HepG2 (cell line): ENCODE measurements at regions not wholly inside any gene's neighbourhood (a gene's known extent, or its start where the extent isn't known, plus 50 kb on each side); places are given as distances from the start of the nearest gene placed in this dataset.

Experiments used
- ATAC-seq: fragments of 200-7000 bp; cut with Tn5 transposase; 3 replicates; pipeline ENCODE4 v1.9.1; 2020; ENCODE audit warnings: mild to moderate bottlenecking, moderate library complexity
- BruUV-seq: library from RNA; stranded (reverse); fragments of 400-500 nt; replicated peaks from 2 replicates; lab custom pipeline; 2021; lab: Mats Ljungman, UMichigan
- CTCF ChIA-PET: fragments of 300-600 bp; formaldehyde crosslinking; extraction: SDS; loops from one replicate; lab custom pipeline; 2021; ENCODE audit warnings: low total read pairs, inconsistent platforms, low intra/inter-chr PET ratio; lab: Yijun Ruan, JAX
- POLR2A ChIA-PET: fragments of 350-600 bp; sonication (Branson Sonifier 250); formaldehyde crosslinking; loops from one replicate; lab custom pipeline; 2020; ENCODE audit warnings: antibody characterized with exemption, inconsistent platforms; lab: Yijun Ruan, JAX
- DNase-seq: peaks from one replicate; pipeline ENCODE4 v3.0.0-alpha.2; 2015; ENCODE audit warnings: low spot score
- FAIRE-seq: peaks from 3 replicates; lab custom pipeline; 2011; peaks lifted over from hg19 to GRCh38; lab: Jason Lieb, UNC
- H2AFZ ChIP-seq: one replicate; pipeline ENCODE4 v1.6.1; 2011; ENCODE audit warnings: low read length, inconsistent platforms
- H3K27ac ChIP-seq: fragments of 300-600 bp; 3 replicates; pipeline ENCODE4 v1.8.0; 2011; ENCODE audit warnings: mixed run types, mild to moderate bottlenecking, mixed read lengths, low read length, inconsistent platforms; ENCODE audit not compliant: insufficient read depth; ENCODE audit errors: extremely low read length
- H3K27me3 ChIP-seq, 2 experiments: fragments of 200-600 bp in 1 of 2; 2 replicates in 1 of 2; 3 replicates in 1 of 2; pipeline versions ENCODE4 v1.6.0 to v1.8.0; 2011; ENCODE audit warnings: low read length in 2 of 2, mild to moderate bottlenecking in 2 of 2, moderate library complexity in 2 of 2, inconsistent platforms in 1 of 2; ENCODE audit not compliant: insufficient read depth in 2 of 2, control insufficient read depth in 1 of 2
- H3K36me3 ChIP-seq, 2 experiments: fragments of 200-600 bp in 1 of 2; replicated peaks in 1 of 2; 2 replicates in 1 of 2; 3 replicates in 1 of 2; pipeline versions ENCODE4 v1.5.1 to v1.8.0; 2011; ENCODE audit warnings: low read length in 2 of 2, inconsistent platforms in 1 of 2; ENCODE audit not compliant: insufficient read depth in 2 of 2, control insufficient read depth in 1 of 2
- H3K4me1 ChIP-seq: 2 replicates; pipeline ENCODE4 v1.5.1; 2012; ENCODE audit warnings: low read length, inconsistent platforms; ENCODE audit not compliant: insufficient read depth
- H3K4me2 ChIP-seq: 2 replicates; pipeline ENCODE4 v1.6.0; 2011; ENCODE audit warnings: low read depth, low read length, inconsistent platforms
- H3K4me3 ChIP-seq, 3 experiments: fragments of 200-600 bp in 1 of 3; sonication (generic), shearing (Covaris generic) in 1 of 3; replicated peaks in 1 of 3; 2 replicates each; pipeline ENCODE4 v1.5.1; 2011 to 2016; ENCODE audit warnings: low read length in 3 of 3, inconsistent platforms in 2 of 3, low read depth in 2 of 3, mild to moderate bottlenecking in 2 of 3, control low read depth in 1 of 3, mixed read lengths in 1 of 3; ENCODE audit not compliant: insufficient read depth in 1 of 3
- H3K79me2 ChIP-seq: one replicate; pipeline ENCODE4 v1.6.1; 2011; ENCODE audit warnings: low read length, inconsistent platforms; ENCODE audit not compliant: insufficient read depth
- H3K9ac ChIP-seq: 2 replicates; pipeline ENCODE4 v1.6.0; 2011; ENCODE audit warnings: mild to moderate bottlenecking, low read depth, low read length, inconsistent platforms; ENCODE audit not compliant: insufficient read depth
- H3K9me3 ChIP-seq: 2 replicates; pipeline ENCODE4 v1.5.1; 2012; ENCODE audit warnings: mild to moderate bottlenecking, low read length
- H4K20me1 ChIP-seq: 2 replicates; pipeline ENCODE4 v1.6.0; 2011; ENCODE audit warnings: inconsistent platforms, mild to moderate bottlenecking, low read length, moderate library complexity; ENCODE audit not compliant: insufficient read depth
- FOSL2 ChIP-seq: sonication (generic); formaldehyde crosslinking; IDR thresholded peaks from 2 replicates; pipeline ENCODE4 v1.4.0; 2020; ENCODE audit warnings: missing genetic modification reagents
- GABPA ChIP-seq, 2 experiments: IDR thresholded peaks; 2 replicates each; pipeline ENCODE4 v1.6.1; 2011 to 2016; ENCODE audit warnings: low read depth in 2 of 2, low read length in 1 of 2, missing biosample characterization in 1 of 2, missing genetic modification characterization in 1 of 2
- GABPB1 ChIP-seq: IDR thresholded peaks from 2 replicates; pipeline ENCODE4 v1.6.1; 2016; ENCODE audit warnings: mild to moderate bottlenecking, missing genetic modification reagents, moderate library complexity, missing compliant biosample characterization
- MAFF ChIP-seq: IDR thresholded peaks from 2 replicates; pipeline ENCODE4 v1.6.1; 2011; ENCODE audit warnings: low read depth, low read length, improper control_type of control experiment
- MAFK ChIP-seq, 2 experiments: IDR thresholded peaks in 1 of 2; conservative IDR thresholded peaks in 1 of 2; 2 replicates each; pipeline ENCODE4 v1.6.1; 2011; ENCODE audit warnings: improper control_type of control experiment in 2 of 2, low read length in 2 of 2
- ZNF569 ChIP-seq: sonication (generic); formaldehyde crosslinking; IDR thresholded peaks from 2 replicates; pipeline ENCODE4 v1.5.0; 2020; ENCODE audit warnings: mild to moderate bottlenecking, missing genetic modification reagents, moderate library complexity, borderline replicate concordance
- WGBS: methylation state at CpG from one replicate; pipeline ENCODE4 v1.1.6; 2017; ENCODE audit warnings: low lambda C conversion rate; 5-methylcytosine and 5-hydroxymethylcytosine counted together
- in situ Hi-C: cut with HindIII; loops from 2 replicates; pipeline ENCODE4 v1.10.0; 2017; ENCODE audit warnings: low pct_unique_long_range_greater_than_20kb; ENCODE audit not compliant: extremely low pct_ligation_motif_present
- intact Hi-C: fragments of 100-400 bp; cut with micrococcal nuclease; formaldehyde crosslinking; loops from one replicate; pipeline ENCODE4 v1.10.0; 2022; ENCODE audit not compliant: unreplicated experiment

DNA sequence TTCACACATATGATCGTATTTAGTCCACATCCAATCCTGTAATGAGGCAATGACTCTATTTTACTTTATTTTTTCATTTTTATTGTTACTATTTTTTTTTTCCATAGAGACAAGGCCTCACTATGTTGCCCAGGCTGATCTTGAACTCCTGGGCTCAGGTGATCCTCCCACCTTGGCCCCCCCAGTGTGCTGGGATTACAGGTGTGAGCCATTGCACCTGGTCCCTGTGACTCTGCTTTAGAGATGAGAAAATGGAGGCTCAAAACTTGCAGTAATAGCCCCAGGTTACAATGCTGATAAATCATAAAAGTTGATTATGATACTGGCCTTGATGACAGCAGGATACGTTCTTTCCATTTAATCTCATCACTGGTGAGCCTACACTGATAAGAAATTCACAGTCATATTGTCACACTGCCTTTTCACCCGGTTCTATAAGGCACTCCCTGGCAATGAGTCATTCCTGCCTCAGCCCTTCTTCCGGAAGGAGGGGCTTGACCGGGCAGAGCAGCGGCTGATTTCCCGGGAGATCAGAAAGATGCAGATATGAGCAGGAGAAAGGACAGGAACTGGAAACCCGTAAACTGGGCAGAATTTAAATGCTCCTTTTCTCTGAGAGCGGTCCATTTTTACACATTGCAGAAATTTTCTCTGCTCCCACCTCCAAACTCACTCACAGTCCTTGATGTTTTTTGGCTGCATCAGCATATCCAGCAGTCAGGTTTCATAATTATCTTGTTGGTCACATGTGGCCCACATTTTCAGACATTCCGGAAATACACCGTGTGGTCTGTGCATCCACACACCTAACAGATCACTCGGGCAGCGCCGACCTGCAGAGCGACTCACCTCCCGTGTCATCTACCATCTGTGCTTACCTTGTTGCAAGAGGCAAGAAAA is 616.4 kb downstream of the EFNB2 start:
- no peak for FAIRE-seq
- intact Hi-C loops: no loop called here
- TF ChIP-seq MAFF: 0 out of 2 replicates have a peak, but pooled peaks have one; percentile 50
- peak; percentile 57 to 65; a peak in 3 of 4 replicates for TF ChIP-seq MAFK (conservative IDR thresholded peaks at IDR 0.05 in 1 of 2, IDR thresholded peaks at IDR 0.05 in 1 of 2; ENCODE audit: low read length in 2 of 2)
- TF ChIP-seq ZNF569 (CRISPR knock-in tag): no peak
- TF ChIP-seq FOSL2: peak; percentile 84
- TF ChIP-seq GABPB1: peak; percentile 32; the same call in 1 of the 2 replicates
- no peak for TF ChIP-seq GABPA (IDR thresholded peaks at IDR 0.05; ENCODE audit: low read depth, low read length)
- TF ChIP-seq GABPA (CRISPR knock-in tag; IDR thresholded peaks at IDR 0.05; ENCODE audit: low read depth): peak; percentile 74
- TF ChIP-seq, all 625 proteins: peak for 5
- BruUV-seq: no TSS peak
- Histone ChIP-seq H2AFZ (no peak overlapping the region), H3K4me3 (no peak overlapping the region), H3K4me1 (no peaks in the 10 kb centered on the region), H3K9ac (no peak overlapping the region), H3K4me2 (no peak overlapping the region), H3K27ac (no peak overlapping the region), H3K9me3 (no peaks in the 10 kb centered on the region; the same call in 1 of the 2 replicates), H3K36me3 (no peaks in the 10 kb centered on the region), H4K20me1 (no peaks in the 10 kb centered on the region), H3K27me3 (no peaks in the 10 kb centered on the region; a peak in 1 of 5 replicates), H3K79me2 (no peaks in the 10 kb centered on the region)
- DNase-seq (peak; percentile 3), ATAC-seq (peak; percentile 76)
- in situ Hi-C loops: no loop called here
- 18% methylated on average over 16 of the region's 16 CpGs for WGBS
- ChIA-PET CTCF (no interaction called here), POLR2A (no interaction called here)
